ENCODE measurements at regions not wholly inside any gene's neighbourhood (a gene's known extent, or its start where the extent isn't known, plus 50 kb on each side); places are given as distances from the start of the nearest gene placed in this dataset.

DNA sequence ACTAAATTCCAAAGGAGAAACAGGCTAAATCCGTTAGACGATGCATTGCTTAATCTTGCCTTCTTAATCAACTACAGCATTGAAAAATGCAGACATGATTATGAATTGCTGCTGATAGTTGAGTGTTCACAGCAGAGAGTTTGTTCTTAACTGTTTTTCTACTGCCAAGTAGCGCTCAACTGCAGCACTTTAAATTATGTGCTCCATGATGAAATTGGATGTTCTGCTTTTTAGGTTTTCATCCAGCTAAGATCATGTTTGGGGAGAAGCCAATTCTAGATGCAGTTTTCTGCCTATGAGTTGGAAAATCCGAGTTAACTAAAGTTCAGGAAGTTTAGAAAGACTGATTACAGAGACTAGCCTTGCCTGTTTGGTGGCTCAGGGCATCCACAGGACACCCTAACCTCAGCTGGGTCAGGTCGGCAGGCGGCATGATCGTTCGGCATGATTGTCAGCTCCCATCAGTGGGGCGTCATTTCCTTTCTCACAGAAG is 119.4 kb upstream of the PIEZO2 start:
- no peak for DNase-seq (ENCODE audit: low spot score)

DNA sequence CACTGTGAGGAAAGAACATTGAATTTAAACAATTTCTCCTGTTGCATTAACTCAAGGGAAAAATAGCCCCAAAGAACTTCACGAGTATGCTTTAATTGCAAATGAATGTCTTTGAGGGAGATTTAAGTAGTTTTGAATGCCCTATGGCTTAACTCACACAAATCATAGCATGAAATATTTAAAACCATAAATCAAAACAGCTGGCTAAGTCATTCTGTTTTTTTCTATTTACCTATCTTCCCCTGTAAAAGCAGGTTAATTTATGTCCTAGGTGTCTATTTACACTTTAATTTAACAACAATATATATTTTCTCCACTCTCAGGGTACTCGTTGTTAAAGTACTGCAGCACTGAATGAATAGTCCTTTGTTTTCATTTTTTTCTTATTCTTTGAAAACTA is 118.8 kb upstream of the PIEZO2 start:
- no peak for DNase-seq (ENCODE audit: low spot score)

DNA sequence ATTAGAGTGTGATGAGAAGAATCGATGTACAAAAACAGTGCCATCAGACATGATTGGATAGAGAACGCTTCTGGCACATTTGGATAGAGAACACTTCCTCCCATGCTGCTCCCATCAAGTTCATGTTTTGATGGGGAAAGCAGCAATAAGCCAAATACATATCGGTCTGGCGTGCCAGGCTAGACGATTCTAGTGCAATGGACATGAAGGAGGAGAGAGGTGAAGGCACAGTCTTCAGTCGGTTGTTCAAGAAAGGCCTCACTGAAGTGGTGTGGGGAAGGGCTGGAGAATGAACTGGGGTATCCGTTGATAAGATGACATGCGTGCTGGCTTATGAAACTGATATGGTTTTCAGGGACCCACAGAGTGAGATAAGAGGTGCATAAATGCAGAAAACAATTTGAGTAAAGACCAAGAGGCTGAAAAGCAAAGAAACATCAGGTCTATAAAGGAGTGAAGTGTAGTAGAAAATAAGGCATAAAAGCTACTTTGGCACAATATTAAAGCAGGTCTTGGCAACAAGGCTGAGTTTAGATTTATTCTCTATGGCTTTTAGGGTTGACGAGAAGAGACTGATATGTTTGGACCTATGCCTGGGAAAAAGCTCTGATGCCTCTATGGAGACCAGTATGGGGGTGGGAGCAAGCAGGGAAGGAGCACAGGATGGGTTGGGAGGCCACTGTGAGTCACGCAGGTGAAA is 117.6 kb upstream of the PIEZO2 start:
- DNase-seq (ENCODE audit: low spot score), result no peak

DNA sequence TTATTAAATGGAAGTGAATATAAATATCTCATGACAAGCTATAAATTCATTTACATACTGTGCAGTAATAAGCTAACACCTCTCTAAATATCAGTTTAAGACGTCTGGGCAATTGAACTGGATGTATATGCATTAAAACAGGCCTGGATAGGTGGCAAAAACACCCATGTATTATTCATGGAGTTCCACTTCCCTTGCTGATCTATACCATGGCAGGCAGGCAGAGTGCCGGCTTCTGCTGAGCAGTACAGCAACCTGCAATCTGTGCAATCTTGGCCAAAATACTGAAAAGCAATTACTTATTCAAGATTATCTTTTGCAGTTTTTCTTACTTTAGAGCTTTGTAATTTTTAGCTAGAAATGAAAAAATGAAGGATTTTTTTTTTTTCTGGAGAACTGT is 112.1 kb upstream of the PIEZO2 start:
- DNase-seq (ENCODE audit: low spot score), result no peak

DNA sequence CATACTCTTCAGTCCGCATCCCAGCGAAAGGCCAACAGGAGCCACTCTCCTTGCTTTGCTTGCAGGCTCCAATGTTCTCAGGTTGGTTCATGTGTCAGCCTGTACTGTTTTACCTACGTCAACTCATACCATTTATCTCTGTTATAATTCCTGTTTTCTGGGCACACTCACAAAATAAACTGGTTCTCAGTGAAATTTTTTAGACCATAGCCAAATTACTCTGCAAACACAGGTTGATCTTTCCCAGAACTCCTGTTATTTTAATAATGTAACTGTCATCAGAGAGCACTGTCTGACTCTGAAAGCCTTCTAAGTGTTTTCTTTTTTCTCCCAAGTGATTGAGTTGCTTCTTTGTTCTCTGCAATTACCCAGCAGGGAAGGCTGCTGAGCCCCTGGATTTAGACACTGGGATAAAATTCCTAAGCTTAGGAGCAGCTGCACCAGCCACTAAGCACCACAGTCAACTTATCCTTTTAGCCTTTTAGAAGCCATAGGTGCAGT is 111.6 kb upstream of the PIEZO2 start:
- no peak for DNase-seq (ENCODE audit: low spot score)

DNA sequence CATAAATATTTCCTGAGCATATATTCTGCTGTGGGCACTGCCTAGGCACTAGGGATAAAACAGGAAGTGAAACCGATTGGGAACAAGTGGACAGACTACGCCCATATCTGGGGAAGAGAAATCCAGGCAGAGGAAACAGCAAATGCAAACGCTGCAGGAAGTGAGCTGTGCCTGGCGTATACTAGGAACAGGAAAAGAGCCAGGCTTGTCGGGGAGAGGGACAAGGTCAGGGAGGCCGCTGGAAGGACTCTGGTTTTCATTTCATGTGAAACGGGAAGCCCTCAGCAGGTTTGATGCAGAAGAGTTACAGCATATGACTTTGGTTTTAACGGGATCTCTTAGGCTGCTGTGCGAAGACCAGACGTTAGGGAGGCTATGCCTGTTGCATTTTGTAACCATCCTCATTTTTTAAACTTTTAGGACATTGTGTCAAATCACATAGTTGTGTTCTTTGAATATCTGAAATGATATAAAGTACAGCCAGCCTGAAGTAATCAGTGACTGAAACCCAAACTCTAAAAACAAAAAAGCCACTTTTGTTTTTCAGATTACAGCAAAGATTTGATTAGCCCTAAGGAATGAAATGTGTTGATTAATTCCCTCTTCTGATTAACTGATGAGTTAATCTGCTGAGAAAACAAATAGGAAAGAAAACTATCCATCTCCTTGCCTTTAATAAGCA is 110.2 kb upstream of the PIEZO2 start:
- DNase-seq (ENCODE audit: low spot score), result no peak

DNA sequence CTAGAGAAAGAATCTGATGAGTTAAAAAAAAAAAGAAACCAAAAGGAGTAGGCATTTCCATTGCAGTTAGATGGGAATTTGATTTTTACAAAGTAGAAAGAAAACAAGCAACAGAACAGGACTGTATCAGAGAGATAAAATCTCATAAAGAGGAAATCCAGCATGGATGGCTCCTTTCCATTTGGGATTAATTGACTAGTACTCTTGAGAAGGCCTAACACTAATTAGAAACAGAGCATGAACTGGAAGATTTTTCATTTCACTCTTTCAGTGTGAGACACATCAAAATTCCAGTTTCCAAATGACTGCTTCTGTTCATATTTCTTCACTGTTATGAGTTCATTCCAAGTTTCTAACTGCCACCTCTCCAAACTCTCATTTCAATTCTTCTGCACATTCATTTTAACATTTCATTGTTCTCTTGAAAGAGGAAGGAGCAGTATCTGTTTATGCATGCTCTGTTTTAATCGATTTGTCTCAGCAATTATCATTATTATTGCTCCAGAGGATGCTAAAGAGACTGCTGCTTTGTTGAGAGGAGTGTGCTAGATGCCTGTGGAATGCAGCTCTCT is 108.8 kb upstream of the PIEZO2 start:
- DNase-seq (ENCODE audit: low spot score), result no peak

DNA sequence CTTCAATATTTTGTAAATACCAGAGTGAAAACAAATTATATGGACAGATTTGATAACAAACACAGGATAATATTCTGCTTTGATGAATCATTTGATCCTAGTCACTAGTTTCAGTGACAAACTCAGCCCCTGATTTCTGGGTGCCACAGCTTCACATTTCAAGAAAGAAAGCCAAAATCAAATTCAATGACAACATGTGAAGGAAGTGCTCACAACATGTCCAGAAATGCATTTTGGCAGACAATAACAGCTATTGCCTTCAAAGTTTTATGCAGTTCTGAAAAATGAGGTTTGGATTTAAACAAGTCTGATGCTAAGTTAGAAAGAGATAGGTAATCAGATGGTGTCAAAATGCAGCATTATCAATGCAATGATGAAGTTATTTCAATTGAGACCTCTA is 106.9 kb upstream of the PIEZO2 start:
- no peak for DNase-seq (ENCODE audit: low spot score)

DNA sequence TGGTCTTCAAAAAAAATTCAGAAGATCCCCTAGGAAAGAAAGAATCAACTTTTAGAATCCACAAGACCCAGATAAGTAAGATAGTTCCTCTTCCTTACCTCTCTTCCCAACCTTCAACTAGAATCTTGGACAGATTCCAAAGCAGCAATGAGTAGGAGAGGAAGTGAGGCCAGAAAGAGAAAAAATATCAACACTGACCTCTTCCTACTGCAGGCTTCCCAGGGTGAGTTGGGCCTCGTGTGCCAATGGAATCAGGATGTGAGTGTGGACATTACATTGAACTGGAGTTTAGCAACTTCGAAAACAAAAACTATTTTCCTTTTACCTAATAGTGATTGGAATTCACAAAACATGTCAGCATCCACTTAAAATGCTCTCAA is 102.5 kb upstream of the PIEZO2 start:
- DNase-seq (ENCODE audit: low spot score), result no peak

DNA sequence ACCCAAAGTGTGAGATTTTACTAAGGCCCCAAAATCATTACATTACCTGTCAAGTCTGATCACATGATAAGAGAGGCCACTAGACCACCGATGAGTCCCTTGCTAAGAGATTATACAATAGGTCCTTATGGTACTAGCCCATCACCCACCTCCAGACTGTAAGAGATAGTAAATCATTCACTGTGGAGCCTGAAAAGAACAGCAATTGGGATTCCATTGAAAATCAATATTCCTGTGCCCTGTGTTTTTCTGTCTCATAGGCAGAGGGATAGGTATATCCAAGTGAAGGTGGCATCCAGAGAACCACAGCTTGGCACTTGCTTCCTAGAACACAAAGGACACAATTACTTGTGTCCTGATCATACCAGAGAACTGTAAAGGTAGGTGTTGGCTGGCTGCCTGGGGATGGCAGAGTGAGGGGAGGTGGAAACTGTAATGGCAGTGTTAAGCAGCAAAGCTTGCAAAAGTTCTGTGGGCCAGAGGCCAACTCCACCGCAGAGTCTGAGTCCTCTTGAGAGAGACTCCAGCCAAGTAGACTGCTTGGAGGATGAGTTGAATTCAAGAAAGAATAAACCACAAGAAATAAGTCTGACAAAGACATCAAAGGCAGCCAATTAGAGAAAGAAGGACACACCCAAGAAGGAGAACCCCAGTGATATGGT is 102.0 kb upstream of the PIEZO2 start:
- DNase-seq (ENCODE audit: low spot score), result no peak

DNA sequence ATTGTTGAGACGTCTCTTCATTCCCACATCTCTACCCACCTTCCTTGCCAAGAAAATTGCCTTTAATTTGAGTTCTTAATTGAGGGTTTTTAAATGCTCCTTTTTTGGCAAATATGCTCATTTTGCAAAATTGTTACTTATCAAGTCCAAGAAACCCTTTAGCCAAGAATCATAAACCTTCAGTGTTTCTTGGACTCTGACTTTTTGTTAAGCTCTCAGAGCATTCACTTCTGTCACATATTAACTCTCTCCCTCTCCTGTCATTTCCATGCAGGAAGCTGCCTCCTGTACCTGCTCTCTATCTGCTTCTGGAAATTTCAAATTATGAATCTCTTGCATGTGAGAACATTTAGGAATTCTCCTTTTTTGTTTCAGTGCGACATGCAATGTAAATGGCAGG is 100.0 kb upstream of the PIEZO2 start:
- no peak for DNase-seq (ENCODE audit: low spot score)

DNA sequence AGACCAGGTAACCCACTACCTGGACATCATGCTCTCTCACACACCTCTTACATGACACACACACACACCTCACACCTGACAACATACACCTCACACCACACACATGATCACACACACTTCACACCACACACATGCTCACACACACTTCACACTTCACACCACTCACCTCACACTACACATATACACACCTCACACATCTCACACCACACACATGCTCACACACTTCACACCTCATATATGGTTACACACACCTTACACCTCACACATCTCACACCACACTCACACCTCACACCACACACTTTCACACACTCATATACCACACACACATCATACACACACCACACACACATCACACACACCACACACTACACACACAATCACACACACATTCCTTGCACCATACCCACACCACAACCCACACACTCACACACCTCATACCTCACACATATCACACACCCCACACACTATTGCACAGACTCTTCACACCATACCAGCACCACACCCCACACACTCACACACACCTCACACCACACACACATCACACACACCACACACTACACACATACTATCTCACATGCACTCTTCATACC is 98.1 kb upstream of the PIEZO2 start:
- no peak for DNase-seq (ENCODE audit: low spot score)

DNA sequence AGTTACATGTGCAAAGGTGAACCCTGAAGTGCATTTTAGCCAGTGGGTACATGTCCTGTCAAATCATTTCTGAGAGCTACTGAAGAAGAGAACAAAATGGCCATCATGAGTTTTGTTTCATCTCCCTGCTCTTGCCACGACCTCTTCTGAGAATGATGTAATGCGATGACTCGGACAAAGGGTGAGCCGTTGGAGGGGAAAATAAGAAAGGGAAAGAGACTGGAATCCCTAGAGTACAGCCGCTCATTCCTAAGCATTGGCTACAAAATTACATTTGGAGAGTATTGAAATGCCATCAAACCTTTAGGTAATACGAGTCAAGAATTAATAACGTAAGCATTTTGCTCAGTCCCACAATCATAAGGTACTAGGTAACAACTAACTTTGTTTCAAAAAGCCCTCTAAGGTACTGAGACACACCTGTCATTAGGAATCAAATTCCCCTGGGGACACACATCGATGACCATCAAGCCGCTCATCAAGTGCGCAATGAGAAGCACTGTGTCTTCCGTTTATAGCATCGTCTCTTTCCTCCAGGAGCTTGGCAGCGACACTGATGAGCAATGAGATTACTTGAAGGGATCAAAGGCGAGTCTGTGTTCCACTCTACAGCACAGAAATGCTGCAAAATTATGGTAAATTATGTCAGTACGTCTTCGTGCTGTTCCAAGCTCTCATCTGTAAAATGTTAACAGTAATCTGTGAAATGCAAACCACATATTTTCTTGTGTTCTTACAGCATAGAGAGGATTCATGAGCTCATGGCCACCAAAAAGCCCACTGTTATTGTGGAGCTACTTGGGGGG is 97.3 kb upstream of the PIEZO2 start:
- DNase-seq (ENCODE audit: low spot score), result no peak

DNA sequence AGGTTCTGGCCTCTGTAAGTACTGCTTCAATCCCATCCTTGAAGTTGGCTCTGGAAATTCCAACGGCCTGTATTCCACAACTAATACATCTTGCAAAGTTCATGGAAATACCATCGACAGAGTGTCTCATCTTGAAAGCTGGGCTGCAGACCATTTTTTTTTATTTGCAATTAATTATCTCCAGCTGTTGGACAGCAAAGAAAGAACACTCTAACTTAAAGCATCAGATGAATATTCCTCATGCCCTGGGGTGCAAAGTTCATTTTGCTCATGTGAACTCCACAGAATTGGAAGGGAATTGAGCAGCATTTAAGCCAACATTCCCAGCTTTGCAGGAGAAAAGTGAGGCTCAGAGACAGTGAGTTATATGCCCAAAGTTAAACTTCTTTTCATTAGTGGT is 96.5 kb upstream of the PIEZO2 start:
- no peak for DNase-seq (ENCODE audit: low spot score)

DNA sequence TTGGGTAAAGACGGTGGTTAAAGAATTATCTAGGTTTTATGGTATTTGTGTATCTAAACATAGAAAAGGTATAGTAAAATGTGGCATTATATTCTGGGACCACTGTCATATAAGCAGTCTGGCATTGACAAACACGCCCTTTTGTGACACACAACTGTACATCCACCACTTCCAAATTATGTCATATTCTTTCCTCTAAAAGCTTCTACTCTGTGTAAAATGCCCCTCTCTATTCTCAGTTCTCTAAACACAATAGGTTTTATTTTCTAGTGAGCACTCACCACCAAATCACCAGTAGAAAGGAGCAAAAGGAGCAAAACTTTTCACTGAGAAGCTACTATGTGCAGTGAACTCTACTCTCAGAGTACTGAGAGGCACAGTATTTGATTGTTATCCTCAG is 88.1 kb upstream of the PIEZO2 start:
- no peak for DNase-seq (ENCODE audit: low spot score)

DNA sequence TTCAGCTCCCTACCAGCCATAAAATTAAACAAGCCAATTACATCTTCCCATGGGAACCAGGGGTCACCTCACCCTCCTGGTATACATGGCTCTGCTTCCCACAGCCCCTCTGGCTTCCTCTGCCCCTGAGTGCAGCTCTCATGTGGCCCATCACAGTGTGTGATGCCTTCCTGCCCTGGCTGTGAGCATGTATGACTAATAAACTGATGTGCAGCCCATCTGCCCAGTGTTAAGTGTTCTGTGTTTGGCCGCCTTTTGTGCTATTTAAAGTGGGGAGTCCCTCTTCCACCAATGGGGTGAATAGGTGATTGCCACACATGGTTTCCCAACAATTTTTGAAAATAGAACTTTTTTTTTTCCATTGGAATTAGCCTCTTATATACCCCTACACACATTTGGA is 87.7 kb upstream of the PIEZO2 start:
- no peak for DNase-seq (ENCODE audit: low spot score)

DNA sequence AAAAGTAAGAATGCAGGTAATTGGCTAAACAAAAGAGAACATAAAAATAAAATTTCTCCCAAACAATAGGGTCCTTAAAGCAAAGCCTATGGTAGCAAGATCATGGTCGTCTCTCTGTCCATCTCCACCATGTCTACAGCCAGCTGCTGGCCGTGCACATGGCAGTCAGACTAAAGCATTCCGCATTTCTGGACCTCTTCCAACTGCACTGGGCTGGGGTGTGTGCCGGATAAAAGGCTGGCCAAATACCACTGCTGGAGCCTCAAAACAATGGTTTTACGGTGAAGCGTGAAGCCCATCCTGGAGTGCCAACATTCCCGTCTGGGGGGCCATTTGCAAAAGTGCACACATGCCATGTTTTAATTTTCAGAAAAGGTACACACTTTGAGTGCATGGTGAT is 74.8 kb upstream of the PIEZO2 start:
- DNase-seq (ENCODE audit: low spot score), result no peak

DNA sequence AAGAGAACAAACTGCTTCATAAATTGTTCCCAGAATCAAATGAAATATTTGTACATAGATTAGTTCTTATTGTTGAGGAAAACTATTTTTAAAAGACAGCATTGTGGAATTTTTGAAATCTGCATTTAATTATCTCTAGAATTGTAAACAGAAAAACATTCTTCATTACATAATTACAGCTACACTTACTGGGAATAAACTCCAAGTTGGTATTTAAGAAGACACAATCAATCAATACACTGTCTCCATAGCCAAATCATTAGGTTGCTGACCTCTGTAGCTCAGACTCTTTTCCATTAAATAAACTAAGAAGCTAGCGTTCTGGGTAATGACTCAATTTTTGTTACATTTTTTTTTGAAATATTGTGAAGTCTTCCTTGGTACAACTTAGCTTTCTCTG is 70.2 kb upstream of the PIEZO2 start:
- DNase-seq (ENCODE audit: low spot score), result no peak

DNA sequence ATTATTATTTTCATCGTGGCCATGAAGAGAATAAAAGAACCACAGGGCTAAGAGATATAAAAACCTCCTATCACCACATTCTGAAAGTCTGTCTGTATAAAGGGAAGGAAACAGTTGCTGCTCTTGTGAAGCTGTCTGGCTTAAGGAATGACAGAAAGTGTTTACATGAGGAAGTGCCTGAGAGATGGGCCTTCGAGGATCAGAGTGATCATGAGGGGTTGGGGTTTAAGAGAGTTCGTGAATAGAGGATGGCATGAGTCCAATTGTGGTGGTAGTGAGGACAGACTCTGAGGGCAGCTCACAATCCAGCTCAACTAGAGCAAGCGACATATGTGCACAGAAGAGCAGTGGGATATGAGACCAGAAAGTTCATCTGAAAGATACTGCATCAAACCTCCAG is 65.8 kb upstream of the PIEZO2 start:
- no peak for DNase-seq (ENCODE audit: low spot score)

DNA sequence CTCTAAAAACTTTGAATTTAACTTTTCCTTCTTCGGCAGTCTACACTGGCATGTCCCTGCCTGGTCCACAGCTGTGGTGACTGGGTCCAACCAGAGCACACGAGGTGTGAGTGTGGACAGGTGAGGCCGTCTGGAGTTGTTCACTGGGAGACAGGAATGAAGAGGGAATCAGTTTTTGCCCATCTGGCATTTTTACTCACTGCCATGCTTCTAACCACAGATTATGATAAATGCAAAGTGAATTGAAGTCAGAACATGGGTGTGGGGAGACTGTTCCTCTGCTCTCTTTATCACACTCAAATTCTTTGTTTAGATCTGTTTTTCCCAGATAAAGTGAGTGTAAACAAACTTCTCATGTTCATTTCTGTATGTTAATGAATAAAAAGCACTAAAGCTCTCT is 54.7 kb upstream of the PIEZO2 start:
- no peak for DNase-seq (ENCODE audit: low spot score)

DNA sequence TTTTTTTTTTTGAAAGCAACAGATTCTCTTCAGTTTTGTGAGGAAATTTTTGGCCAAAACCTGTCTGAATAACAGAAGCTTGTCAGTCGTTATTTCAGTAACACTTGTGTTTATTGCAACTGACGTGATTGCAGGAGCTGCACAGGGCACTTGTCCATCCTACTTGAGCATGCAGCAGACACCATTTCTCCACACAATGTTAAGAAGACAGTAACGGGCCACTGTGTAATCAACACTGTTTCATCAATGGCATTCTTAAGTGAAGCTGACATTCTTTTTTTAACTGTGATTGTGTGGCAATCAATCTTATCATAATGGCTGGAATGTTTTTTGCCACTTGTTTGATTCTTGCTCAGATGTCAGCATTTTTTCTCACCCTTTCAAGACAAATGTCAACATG is 50.1 kb upstream of the PIEZO2 start:
- DNase-seq (ENCODE audit: low spot score), result no peak
